ENCODE measurements at regions not wholly inside any gene's neighbourhood (a gene's known extent, or its start where the extent isn't known, plus 50 kb on each side); places are given as distances from the start of the nearest gene placed in this dataset.
"Not testable (repeated sequence)": the region's sequence is repeated elsewhere in the genome, so short reads cannot be mapped to it uniquely, and the experiment has no call there.

DNA sequence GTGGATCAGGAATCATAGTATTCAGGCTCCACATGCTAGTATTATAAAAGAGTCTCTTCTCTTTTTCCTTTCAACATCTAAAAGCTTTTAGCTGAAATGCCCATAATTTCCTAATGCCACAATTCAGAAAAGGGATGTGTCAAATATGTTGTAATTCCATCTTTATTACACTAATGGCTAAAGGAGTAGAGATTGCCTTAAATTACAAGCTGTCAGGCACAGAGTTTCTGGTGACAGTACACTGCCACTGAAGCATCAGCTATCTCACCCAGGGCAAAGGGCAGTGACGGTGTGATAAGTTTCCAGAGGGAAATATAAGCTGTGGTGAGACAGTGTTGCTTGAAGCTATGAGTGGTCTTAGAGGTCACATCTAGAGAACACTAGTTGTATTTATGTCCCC, 581.1 kb downstream of the KCNT2 start:
- Histone ChIP-seq H3K36me3 (ENCODE audit: control insufficient read depth, insufficient read depth, low read length) (no peaks in the 10 kb centered on the region), H3K9me3 (ENCODE audit: control insufficient read depth in 2 of 2, low read length in 2 of 2) (no peaks in the 10 kb centered on the region), H3K4me1 (ENCODE audit: control insufficient read depth, insufficient read depth, low read length, poor library complexity, severe bottlenecking) (no peaks in the 10 kb centered on the region), H3K4me3 (ENCODE audit: low read depth, low read length) (no peak overlapping the region), H3K27me3 (ENCODE audit: control insufficient read depth, insufficient read depth, low read length) (no peaks in the 10 kb centered on the region), H3K27ac (ENCODE audit: insufficient read depth, low read length, poor library complexity, severe bottlenecking) (no peak overlapping the region)
- H3K27me3 Mint-ChIP-seq = no peaks in the 10 kb centered on the region
- no peaks in the 10 kb centered on the region for H3K36me3 Mint-ChIP-seq
- peaks cover 0 to 5% (median 3%) of the 10 kb centered on the region in 7 donors for H3K9me3 Mint-ChIP-seq
- H3K4me3 Mint-ChIP-seq = no peak overlapping the region
- H3K27ac Mint-ChIP-seq = no peak overlapping the region
- H3K4me1 Mint-ChIP-seq = no peaks in the 10 kb centered on the region
- DNase-seq (no peak), ATAC-seq (ENCODE audit: low read depth in 2 of 2) (no peak)

DNA sequence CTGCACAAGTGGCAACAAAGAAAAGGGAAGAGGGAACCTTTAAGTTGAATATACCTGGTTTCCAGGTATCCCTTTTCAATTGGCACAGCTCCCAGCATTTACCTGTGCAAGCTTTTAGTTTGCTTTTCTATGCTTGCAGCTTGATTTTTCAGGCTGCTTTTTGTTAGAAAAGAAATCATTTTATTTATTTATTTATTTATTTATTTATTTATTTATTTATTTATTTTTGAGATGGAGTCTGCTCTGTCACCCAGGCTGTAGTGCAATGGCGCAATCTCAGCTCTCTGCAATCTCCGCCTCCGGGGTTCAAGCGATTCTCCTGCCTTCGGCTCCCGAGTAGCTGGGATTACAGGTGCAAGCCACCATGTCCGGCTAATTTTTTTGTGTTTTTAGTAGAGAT, 587.1 kb downstream of the KCNT2 start:
- H3K4me1 Mint-ChIP-seq; H3K9me3 ChIP-seq (ENCODE audit: control insufficient read depth in 2 of 2, low read length in 2 of 2); DNase-seq; H3K4me3 ChIP-seq (ENCODE audit: low read depth, low read length); H3K27ac Mint-ChIP-seq; H3K36me3 Mint-ChIP-seq; ATAC-seq (ENCODE audit: low read depth in 2 of 2); H3K4me3 Mint-ChIP-seq; H3K27me3 ChIP-seq (ENCODE audit: control insufficient read depth, insufficient read depth, low read length); H3K4me1 ChIP-seq (ENCODE audit: control insufficient read depth, insufficient read depth, low read length, poor library complexity, severe bottlenecking); H3K27ac ChIP-seq (ENCODE audit: insufficient read depth, low read length, poor library complexity, severe bottlenecking); H3K36me3 ChIP-seq (ENCODE audit: control insufficient read depth, insufficient read depth, low read length); H3K27me3 Mint-ChIP-seq: not testable (repeated sequence)
- peaks cover 0 to 11% (median 3%) of the 10 kb centered on the region in 7 donors for H3K9me3 Mint-ChIP-seq

DNA sequence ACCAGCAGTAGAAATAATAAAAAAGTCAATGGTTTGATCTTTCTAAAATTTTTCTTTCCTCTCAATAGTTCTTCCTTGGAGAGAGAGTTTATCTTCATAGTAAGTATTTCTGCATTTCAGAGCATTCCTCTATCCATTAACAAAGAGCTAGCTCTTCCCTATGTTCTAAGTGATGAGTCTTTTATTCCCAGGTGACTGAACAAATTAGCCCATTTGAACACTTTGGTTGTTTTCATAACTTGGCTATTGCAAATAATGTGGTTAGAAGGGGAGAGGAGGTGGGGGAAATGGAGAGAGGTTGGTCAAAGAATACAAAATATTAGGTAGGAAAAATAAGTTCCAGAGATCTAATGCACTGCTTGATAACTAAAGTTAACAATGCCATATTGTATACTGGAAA, 598.9 kb downstream of the KCNT2 start:
- Mint-ChIP-seq H3K27me3 (no peaks in the 10 kb centered on the region), H3K27ac (no peak overlapping the region), H3K4me3 (no peak overlapping the region), H3K4me1 (no peaks in the 10 kb centered on the region), H3K36me3 (no peaks in the 10 kb centered on the region), H3K9me3 (peaks cover 0 to 3% (median 2%) of the 10 kb centered on the region in 7 donors)
- DNase-seq (no peak), ATAC-seq (ENCODE audit: low read depth in 2 of 2) (no peak)
- no peak overlapping the region for H3K27ac ChIP-seq (ENCODE audit: insufficient read depth, low read length, poor library complexity, severe bottlenecking)
- no peaks in the 10 kb centered on the region for H3K36me3 ChIP-seq (ENCODE audit: control insufficient read depth, insufficient read depth, low read length)
- H3K4me3 ChIP-seq (ENCODE audit: low read depth, low read length) = no peak overlapping the region
- no peaks in the 10 kb centered on the region for H3K9me3 ChIP-seq (ENCODE audit: control insufficient read depth in 2 of 2, low read length in 2 of 2)
- H3K4me1 ChIP-seq (ENCODE audit: control insufficient read depth, insufficient read depth, low read length, poor library complexity, severe bottlenecking) = no peaks in the 10 kb centered on the region
- no peaks in the 10 kb centered on the region for H3K27me3 ChIP-seq (ENCODE audit: control insufficient read depth, insufficient read depth, low read length)

DNA sequence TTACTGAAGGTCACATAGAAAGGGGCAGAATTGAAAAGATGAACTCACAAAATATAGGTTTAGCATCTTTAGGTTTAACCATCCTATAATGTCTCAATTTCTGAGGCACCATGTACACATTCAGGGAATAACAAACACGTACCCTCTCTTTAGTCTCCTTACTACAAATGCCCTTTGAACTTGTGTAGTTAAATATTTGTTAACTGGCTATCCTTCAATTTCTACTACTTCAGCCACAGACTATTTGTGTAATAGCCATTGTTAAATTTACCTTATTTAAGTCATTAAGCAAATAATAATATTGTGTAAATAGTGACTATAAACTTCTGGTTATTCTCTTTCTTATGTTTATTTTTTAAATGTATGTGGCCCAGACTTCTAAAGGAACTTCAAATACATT, 600.5 kb downstream of the KCNT2 start:
- DNase-seq (no peak), ATAC-seq (ENCODE audit: low read depth in 2 of 2) (no peak)
- no peak overlapping the region for H3K27ac Mint-ChIP-seq
- H3K36me3 ChIP-seq (ENCODE audit: control insufficient read depth, insufficient read depth, low read length) = no peaks in the 10 kb centered on the region
- no peak overlapping the region for H3K4me3 ChIP-seq (ENCODE audit: low read depth, low read length)
- H3K4me1 ChIP-seq (ENCODE audit: control insufficient read depth, insufficient read depth, low read length, poor library complexity, severe bottlenecking) = no peaks in the 10 kb centered on the region
- H3K36me3 Mint-ChIP-seq = no peaks in the 10 kb centered on the region
- no peaks in the 10 kb centered on the region for H3K4me1 Mint-ChIP-seq
- no peaks in the 10 kb centered on the region for H3K27me3 Mint-ChIP-seq
- no peak overlapping the region for H3K27ac ChIP-seq (ENCODE audit: insufficient read depth, low read length, poor library complexity, severe bottlenecking)
- H3K4me3 Mint-ChIP-seq = no peak overlapping the region
- H3K27me3 ChIP-seq (ENCODE audit: control insufficient read depth, insufficient read depth, low read length) = no peaks in the 10 kb centered on the region
- peaks cover 0 to 6% (median 3%) of the 10 kb centered on the region in 7 donors for H3K9me3 Mint-ChIP-seq
- no peaks in the 10 kb centered on the region for H3K9me3 ChIP-seq (ENCODE audit: control insufficient read depth in 2 of 2, low read length in 2 of 2)

DNA sequence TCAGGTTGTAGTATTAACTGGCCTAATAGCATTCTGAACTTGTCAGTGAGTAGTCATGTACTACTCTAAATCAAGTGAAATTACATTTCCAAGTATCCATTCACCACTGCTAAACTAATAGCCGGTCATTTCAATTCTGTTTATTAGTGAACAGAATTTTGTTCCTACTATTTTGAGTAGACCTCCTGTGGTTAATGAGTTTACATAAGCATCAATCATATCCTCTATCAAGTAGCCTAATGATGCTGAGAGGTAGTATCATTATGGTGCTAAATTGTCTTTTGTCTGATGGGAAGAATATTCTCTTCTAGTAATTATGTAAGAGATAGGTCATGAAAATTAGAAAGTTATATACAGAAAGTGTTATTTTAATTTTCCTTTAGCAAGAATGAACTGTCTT, 602.8 kb downstream of the KCNT2 start:
- Histone ChIP-seq H3K4me3 (ENCODE audit: low read depth, low read length) (no peak overlapping the region), H3K27me3 (ENCODE audit: control insufficient read depth, insufficient read depth, low read length) (no peaks in the 10 kb centered on the region), H3K27ac (ENCODE audit: insufficient read depth, low read length, poor library complexity, severe bottlenecking) (no peak overlapping the region), H3K4me1 (ENCODE audit: control insufficient read depth, insufficient read depth, low read length, poor library complexity, severe bottlenecking) (no peaks in the 10 kb centered on the region), H3K9me3 (ENCODE audit: control insufficient read depth in 2 of 2, low read length in 2 of 2) (no peaks in the 10 kb centered on the region), H3K36me3 (ENCODE audit: control insufficient read depth, insufficient read depth, low read length) (no peaks in the 10 kb centered on the region)
- ATAC-seq (ENCODE audit: low read depth in 2 of 2) (no peak), DNase-seq (no peak)
- H3K27me3 Mint-ChIP-seq = no peaks in the 10 kb centered on the region
- H3K36me3 Mint-ChIP-seq = no peaks in the 10 kb centered on the region
- no peak overlapping the region for H3K27ac Mint-ChIP-seq
- peaks cover 0 to 6% (median 3%) of the 10 kb centered on the region in 7 donors for H3K9me3 Mint-ChIP-seq
- H3K4me3 Mint-ChIP-seq = no peak overlapping the region
- H3K4me1 Mint-ChIP-seq = no peaks in the 10 kb centered on the region

DNA sequence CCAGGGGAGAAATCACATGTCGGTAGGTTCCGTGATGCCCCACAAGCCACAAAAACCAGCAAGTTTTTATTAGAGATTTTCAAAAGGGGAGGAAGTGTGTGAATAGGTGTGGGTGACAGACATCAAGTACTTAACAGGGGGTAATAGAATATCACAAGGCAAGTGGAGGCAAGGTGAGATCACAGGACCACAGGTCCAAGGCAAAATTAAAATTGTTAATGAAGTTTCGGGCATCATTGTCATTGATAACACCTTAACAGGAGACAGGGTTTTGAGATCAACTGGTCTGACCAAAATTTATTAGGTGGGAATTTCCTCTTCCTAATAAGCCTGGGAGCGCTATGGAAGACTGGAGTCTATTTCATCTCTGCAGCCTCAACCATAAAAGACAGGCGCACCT, 603.9 kb downstream of the KCNT2 start:
- H3K4me3 Mint-ChIP-seq; H3K4me1 Mint-ChIP-seq; H3K27me3 Mint-ChIP-seq; H3K27ac ChIP-seq (ENCODE audit: insufficient read depth, low read length, poor library complexity, severe bottlenecking); ATAC-seq (ENCODE audit: low read depth in 2 of 2); H3K4me3 ChIP-seq (ENCODE audit: low read depth, low read length); H3K27me3 ChIP-seq (ENCODE audit: control insufficient read depth, insufficient read depth, low read length); DNase-seq; H3K27ac Mint-ChIP-seq; H3K9me3 ChIP-seq (ENCODE audit: control insufficient read depth in 2 of 2, low read length in 2 of 2); H3K9me3 Mint-ChIP-seq; H3K36me3 ChIP-seq (ENCODE audit: control insufficient read depth, insufficient read depth, low read length); H3K36me3 Mint-ChIP-seq; H3K4me1 ChIP-seq (ENCODE audit: control insufficient read depth, insufficient read depth, low read length, poor library complexity, severe bottlenecking): not testable (repeated sequence)

DNA sequence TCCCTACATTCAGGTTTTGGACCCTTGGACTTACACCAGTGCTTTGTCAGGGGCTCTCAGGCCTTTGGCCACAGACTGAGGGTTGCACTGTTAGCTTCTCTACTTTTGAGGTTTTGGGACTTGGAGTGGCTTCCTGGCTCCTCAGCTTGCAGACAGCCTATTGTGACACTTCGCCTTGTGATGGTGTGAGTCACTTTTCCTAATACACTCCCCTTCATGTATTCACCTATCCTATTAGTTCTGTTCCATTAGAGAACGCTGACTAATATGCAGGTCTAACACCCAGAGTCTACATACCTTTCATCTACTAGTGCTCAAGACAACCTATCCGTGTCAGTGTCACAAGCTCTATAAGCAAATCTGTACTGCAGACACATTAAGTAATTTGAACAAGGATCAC, 605.3 kb downstream of the KCNT2 start:
- DNase-seq (no peak), ATAC-seq (ENCODE audit: low read depth in 2 of 2) (no peak)
- H3K9me3 ChIP-seq (ENCODE audit: control insufficient read depth in 2 of 2, low read length in 2 of 2) = peaks cover 0 to 4% of the 10 kb centered on the region in 2 experiments
- no peaks in the 10 kb centered on the region for H3K4me1 ChIP-seq (ENCODE audit: control insufficient read depth, insufficient read depth, low read length, poor library complexity, severe bottlenecking)
- Mint-ChIP-seq H3K4me1 (no peaks in the 10 kb centered on the region), H3K9me3 (peaks cover 0 to 8% (median 1%) of the 10 kb centered on the region in 7 donors), H3K36me3 (no peaks in the 10 kb centered on the region), H3K4me3 (no peak overlapping the region), H3K27ac (no peak overlapping the region), H3K27me3 (no peaks in the 10 kb centered on the region)
- no peaks in the 10 kb centered on the region for H3K36me3 ChIP-seq (ENCODE audit: control insufficient read depth, insufficient read depth, low read length)
- H3K4me3 ChIP-seq (ENCODE audit: low read depth, low read length) = no peak overlapping the region
- H3K27me3 ChIP-seq (ENCODE audit: control insufficient read depth, insufficient read depth, low read length) = no peaks in the 10 kb centered on the region
- H3K27ac ChIP-seq (ENCODE audit: insufficient read depth, low read length, poor library complexity, severe bottlenecking) = no peak overlapping the region

DNA sequence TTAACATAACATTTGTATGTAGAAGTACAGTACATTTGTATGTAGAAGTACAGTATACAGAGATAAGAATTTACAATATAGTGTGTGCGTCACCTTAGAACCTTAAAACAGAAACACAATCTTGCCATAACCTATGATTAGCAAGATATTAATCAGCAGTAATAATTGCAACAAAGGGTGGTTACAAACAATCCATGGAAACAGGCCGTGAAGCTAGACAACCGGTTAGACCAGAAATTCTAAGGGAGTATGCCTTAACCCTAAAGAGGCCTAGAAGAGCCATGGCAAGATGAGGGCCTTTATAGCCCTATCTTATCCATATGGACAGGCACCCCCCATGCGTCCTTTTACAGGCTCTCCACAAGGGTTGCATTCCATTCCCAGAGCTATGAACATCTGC, 605.9 kb downstream of the KCNT2 start:
- not testable (repeated sequence) for H3K4me1 Mint-ChIP-seq; H3K27ac ChIP-seq (ENCODE audit: insufficient read depth, low read length, poor library complexity, severe bottlenecking); ATAC-seq (ENCODE audit: low read depth in 2 of 2); H3K4me1 ChIP-seq (ENCODE audit: control insufficient read depth, insufficient read depth, low read length, poor library complexity, severe bottlenecking); H3K4me3 Mint-ChIP-seq; H3K36me3 Mint-ChIP-seq; H3K4me3 ChIP-seq (ENCODE audit: low read depth, low read length); H3K27ac Mint-ChIP-seq; H3K27me3 Mint-ChIP-seq; H3K9me3 Mint-ChIP-seq; H3K9me3 ChIP-seq (ENCODE audit: control insufficient read depth in 2 of 2, low read length in 2 of 2); DNase-seq; H3K27me3 ChIP-seq (ENCODE audit: control insufficient read depth, insufficient read depth, low read length); H3K36me3 ChIP-seq (ENCODE audit: control insufficient read depth, insufficient read depth, low read length)

Measured in CD4-positive, CD25-positive, alpha-beta regulatory T cell (primary cell).